Liver (tissue), 3 donors: ENCODE measurements at regions not wholly inside any gene's neighbourhood (a gene's known extent, or its start where the extent isn't known, plus 50 kb on each side); places are given as distances from the start of the nearest gene placed in this dataset.

Experiments used
- EGR1 ChIP-seq, 2 donors: IDR thresholded peaks; 2 replicates each; pipeline ENCODE4 v1.6.1; 2016 to 2018; ENCODE audit warnings: antibody characterized with exemption in 2 of 2, low read depth in 2 of 2
- GABPA ChIP-seq, 2 donors: IDR thresholded peaks in 1 of 2; conservative IDR thresholded peaks in 1 of 2; 2 replicates each; pipeline ENCODE4 v1.6.1; 2016; ENCODE audit warnings: antibody characterized with exemption in 2 of 2, mild to moderate bottlenecking in 1 of 2, moderate library complexity in 1 of 2
- JUND ChIP-seq, 2 donors: IDR thresholded peaks; 2 replicates each; pipeline ENCODE4 v1.6.1; 2016; ENCODE audit warnings: antibody characterized with exemption in 2 of 2
- RAD21 ChIP-seq, 2 donors: IDR thresholded peaks; 2 replicates each; pipeline ENCODE4 v1.6.1; 2016; ENCODE audit warnings: antibody characterized with exemption in 2 of 2, mild to moderate bottlenecking in 2 of 2
- SP1 ChIP-seq: IDR thresholded peaks from 2 replicates; pipeline ENCODE4 v1.6.1; 2018; ENCODE audit warnings: antibody characterized with exemption, mild to moderate bottlenecking
- TAF1 ChIP-seq: conservative IDR thresholded peaks from 2 replicates; pipeline ENCODE4 v1.6.1; 2016; ENCODE audit warnings: antibody characterized with exemption, mild to moderate bottlenecking
- YY1 ChIP-seq: IDR thresholded peaks from 2 replicates; pipeline ENCODE4 v1.6.1; 2016; ENCODE audit warnings: antibody characterized with exemption, mild to moderate bottlenecking
- TF ChIP-seq, protein P1 (sequence below): fragments of 150-350 bp; IDR thresholded peaks from 2 replicates; pipeline ENCODE4 v1.5.1; 2017; ENCODE audit warnings: improper control_type of control experiment, low read depth, low read length; ENCODE audit not compliant: missing input control
- TF ChIP-seq, protein P2 (sequence below): IDR thresholded peaks from 2 replicates; pipeline ENCODE4 v1.6.1; 2016; ENCODE audit warnings: antibody characterized with exemption
- TF ChIP-seq, protein P3 (sequence below): IDR thresholded peaks from 2 replicates; pipeline ENCODE4 v1.6.1; 2016; ENCODE audit warnings: antibody characterized with exemption
- TF ChIP-seq, protein P4 (sequence below): IDR thresholded peaks from 2 replicates; pipeline ENCODE4 v1.6.1; 2016; ENCODE audit warnings: antibody characterized with exemption, mild to moderate bottlenecking
- donor health status: healthy.
- donor health status: healthy.

DNA sequence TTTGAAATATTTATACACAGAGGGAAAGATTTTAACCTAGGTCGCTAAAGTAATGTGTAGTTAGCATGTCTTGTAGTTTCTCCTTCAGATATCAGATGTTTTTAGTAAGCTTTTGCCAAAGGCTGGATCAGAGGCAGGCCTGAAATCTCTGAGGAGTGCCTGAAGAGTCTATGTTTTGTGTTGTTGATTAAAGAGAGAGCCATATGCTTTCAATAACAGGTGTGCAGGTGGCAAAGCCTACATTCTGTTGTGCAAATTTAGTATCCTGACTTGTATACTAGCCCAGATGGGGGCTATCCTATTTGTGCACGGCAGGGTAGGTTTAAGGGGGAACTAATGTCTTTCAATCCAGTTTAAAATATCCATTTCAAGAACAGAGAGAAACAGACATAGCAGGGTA lies 167.1 kb upstream of the ATXN1 start:
- TF ChIP-seq, protein P1, sequence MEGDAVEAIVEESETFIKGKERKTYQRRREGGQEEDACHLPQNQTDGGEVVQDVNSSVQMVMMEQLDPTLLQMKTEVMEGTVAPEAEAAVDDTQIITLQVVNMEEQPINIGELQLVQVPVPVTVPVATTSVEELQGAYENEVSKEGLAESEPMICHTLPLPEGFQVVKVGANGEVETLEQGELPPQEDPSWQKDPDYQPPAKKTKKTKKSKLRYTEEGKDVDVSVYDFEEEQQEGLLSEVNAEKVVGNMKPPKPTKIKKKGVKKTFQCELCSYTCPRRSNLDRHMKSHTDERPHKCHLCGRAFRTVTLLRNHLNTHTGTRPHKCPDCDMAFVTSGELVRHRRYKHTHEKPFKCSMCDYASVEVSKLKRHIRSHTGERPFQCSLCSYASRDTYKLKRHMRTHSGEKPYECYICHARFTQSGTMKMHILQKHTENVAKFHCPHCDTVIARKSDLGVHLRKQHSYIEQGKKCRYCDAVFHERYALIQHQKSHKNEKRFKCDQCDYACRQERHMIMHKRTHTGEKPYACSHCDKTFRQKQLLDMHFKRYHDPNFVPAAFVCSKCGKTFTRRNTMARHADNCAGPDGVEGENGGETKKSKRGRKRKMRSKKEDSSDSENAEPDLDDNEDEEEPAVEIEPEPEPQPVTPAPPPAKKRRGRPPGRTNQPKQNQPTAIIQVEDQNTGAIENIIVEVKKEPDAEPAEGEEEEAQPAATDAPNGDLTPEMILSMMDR, result no peak
- TF ChIP-seq, protein P2, sequence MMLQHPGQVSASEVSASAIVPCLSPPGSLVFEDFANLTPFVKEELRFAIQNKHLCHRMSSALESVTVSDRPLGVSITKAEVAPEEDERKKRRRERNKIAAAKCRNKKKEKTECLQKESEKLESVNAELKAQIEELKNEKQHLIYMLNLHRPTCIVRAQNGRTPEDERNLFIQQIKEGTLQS, result no peak
- TF ChIP-seq, protein P3, sequence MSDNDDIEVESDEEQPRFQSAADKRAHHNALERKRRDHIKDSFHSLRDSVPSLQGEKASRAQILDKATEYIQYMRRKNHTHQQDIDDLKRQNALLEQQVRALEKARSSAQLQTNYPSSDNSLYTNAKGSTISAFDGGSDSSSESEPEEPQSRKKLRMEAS, result no peak
- TF ChIP-seq TAF1 (no peak), EGR1 (IDR thresholded peaks at IDR 0.05; ENCODE audit: low read depth in 2 of 2) (no peak), YY1 (no peak), GABPA (IDR thresholded peaks at IDR 0.05 in 1 of 2, conservative IDR thresholded peaks at IDR 0.05 in 1 of 2) (no peak), RAD21 (IDR thresholded peaks at IDR 0.05) (no peak), SP1 (no peak), JUND (IDR thresholded peaks at IDR 0.05) (no peak)
- TF ChIP-seq, protein P4, sequence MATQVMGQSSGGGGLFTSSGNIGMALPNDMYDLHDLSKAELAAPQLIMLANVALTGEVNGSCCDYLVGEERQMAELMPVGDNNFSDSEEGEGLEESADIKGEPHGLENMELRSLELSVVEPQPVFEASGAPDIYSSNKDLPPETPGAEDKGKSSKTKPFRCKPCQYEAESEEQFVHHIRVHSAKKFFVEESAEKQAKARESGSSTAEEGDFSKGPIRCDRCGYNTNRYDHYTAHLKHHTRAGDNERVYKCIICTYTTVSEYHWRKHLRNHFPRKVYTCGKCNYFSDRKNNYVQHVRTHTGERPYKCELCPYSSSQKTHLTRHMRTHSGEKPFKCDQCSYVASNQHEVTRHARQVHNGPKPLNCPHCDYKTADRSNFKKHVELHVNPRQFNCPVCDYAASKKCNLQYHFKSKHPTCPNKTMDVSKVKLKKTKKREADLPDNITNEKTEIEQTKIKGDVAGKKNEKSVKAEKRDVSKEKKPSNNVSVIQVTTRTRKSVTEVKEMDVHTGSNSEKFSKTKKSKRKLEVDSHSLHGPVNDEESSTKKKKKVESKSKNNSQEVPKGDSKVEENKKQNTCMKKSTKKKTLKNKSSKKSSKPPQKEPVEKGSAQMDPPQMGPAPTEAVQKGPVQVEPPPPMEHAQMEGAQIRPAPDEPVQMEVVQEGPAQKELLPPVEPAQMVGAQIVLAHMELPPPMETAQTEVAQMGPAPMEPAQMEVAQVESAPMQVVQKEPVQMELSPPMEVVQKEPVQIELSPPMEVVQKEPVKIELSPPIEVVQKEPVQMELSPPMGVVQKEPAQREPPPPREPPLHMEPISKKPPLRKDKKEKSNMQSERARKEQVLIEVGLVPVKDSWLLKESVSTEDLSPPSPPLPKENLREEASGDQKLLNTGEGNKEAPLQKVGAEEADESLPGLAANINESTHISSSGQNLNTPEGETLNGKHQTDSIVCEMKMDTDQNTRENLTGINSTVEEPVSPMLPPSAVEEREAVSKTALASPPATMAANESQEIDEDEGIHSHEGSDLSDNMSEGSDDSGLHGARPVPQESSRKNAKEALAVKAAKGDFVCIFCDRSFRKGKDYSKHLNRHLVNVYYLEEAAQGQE, result no peak
